Suppressor macrophage (primary cell): ENCODE measurements at regions not wholly inside any gene's neighbourhood (a gene's known extent, or its start where the extent isn't known, plus 50 kb on each side); places are given as distances from the start of the nearest gene placed in this dataset.

ENCODE experiments used
- DNase-seq, 4 experiments: peaks; one replicate each; pipeline ENCODE4 v3.0.0-alpha.2; 2020 to 2022

DNA sequence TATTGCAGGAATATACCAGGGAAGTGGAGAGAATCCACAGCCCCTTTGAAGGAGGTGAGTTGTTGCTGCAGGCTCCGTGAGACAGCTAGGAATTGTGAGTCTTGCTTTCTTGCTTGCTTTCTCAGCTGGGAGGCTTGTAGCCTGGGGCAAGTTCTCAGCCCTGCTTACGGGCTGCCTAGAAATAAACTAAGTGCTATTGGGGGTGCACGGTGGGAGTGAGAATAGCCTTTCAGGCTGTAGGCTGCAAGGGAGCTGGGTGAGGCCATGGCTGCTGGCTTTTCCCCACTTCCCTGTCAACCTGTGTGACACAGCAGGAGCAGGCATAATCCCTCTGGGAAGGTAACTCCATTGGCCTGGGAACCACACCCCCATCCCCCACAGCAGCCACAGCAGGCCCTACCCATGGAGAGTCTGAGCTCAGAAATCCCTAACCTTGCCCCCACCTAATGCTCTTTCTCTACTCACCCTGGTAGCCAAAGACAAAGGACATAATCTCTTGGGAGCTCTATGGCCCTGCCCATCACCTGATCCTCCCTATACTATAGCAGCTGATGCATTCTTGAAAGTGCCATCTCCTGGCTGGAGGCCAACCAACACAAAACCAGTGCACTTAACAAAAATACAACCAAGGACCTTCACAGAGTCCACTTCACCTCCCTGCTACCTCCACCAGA is 113.0 kb downstream of the MMRN1 start:
- DNase-seq = no peak

DNA sequence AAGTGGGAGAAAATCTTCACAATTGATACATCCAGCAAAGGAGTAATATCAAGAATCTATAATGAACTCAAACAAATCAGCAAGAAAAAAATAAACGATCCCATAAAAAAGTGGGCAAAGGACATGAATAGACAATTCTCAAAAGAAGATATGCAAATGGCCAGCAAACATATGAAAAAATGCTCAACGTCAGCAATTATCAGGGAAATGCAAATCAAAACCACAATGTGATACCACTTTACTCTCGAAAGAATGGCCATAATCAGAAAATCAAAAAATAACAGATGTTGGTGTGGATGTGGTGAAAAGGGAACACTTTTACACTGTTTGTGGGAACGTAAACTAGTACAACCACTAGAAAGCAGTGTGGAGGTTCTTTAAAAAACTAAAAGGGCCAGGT is 114.3 kb upstream of the CCSER1 start:
- no peak for DNase-seq

DNA sequence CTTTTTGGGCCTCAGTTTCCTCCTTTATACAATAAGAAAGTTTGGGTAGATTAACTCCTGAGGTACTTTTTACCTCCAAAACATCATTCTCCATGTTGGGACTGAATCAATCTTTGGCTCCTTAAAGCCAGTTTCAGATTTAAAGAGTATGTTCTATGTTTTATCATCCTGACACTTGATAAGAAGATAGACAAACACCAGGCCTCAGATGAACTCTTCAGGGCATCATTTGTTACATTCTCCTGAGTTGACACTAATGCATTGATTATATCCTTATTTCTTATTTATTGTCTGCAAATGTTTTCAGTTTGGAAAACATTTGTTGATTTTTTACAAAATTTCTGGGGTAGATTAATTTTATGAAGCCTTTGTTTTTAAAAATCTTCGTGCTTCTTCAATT is 102.7 kb upstream of the CCSER1 start:
- DNase-seq = no peak

DNA sequence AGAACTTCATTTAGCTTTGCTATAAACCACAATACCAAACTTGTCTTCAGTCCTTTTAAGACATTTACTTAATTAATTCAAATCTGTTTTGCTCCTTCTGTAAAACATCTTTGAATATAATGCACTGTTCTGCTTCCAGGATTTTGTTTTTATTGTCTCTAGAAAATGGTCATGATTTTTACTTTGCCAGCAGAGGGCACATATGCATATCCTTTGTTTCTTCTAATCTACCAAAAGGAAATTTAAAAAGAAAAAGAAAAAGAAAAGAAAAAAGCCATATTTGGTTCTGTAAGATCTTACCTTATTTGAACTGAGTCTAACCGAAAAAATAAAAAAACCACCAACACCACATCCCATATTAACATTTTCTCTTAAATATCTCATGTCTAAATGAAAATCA is 101.9 kb upstream of the CCSER1 start:
- peak in 2 of 4 experiments; percentile 46 to 58 for DNase-seq

DNA sequence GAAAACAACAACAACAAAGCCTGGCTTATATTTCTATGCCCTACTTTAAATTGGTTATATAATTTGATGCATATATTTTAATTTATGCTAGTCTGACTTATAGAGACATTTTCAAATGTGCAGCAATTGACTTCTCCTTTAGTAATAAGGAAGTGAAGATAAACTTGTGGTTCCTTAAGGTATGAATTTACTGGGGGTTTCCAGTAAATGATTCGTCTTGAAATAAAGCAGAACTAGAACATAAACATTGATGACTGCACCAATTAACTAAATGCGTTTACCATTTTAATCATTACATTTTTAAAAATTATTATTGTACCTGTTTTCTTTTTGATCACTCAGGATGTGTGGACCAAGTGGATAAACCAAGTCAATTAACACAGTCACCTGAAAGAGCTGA is 99.6 kb upstream of the CCSER1 start:
- peak in 2 of 4 experiments; percentile 74 to 81 for DNase-seq

DNA sequence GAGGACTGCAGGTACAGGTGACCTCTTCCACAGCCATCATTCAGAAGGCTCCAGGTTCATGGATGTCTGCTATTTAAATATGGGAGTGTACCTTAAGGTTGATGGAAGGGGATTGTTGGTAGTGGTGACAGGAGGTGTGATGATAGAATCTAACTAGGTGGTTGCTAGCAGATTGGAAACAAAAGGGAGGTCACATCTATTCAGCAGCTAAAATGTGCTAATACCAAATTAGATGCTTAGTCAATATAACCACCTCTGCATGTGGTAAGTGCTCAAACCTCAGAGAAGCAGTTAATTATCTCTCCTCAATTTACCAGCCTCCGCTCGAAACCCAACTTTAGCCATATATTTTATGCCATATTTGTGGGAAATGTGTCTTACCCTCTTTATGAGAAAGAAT is 98.7 kb upstream of the CCSER1 start:
- DNase-seq = no peak

DNA sequence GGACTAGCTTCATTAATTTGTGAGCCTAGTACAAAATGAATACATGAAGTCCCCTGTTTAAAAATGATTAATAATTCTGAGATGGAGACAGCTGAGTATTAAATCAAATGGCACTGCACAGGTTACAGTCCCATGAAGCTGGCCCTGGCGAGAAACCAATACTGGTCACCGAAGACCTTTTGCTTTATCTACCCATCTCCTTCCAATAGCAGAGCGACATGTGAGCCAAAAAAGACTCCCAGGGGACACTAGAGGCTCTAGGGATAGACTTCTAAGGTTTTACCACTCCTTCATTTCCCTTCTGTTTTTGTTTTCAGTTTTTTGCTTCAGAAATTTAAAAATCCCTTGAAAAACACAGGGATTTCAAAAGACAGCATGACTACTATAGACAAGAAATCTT is 97.0 kb upstream of the CCSER1 start:
- DNase-seq = no peak

DNA sequence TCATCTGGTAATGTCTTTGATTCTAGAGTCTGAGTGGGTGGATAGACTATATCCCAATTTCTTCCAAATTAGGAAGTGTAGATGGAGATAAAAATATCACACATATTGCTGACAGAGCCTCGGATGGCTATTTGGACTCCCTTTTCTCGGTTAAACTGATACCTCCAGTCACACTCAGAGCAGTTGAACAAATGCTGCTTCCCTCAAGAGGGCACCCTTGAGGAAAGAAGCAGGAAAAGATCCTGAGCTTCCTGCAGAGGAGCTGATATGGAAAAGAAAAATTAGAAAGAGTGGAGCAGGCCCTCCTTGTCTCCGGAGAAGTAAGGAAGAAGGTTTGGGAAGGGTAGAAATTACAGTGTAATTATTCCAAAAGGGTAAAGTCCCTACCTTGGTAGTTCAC is 96.2 kb upstream of the CCSER1 start:
- peak in 2 of 4 experiments; percentile 35 to 36 for DNase-seq

DNA sequence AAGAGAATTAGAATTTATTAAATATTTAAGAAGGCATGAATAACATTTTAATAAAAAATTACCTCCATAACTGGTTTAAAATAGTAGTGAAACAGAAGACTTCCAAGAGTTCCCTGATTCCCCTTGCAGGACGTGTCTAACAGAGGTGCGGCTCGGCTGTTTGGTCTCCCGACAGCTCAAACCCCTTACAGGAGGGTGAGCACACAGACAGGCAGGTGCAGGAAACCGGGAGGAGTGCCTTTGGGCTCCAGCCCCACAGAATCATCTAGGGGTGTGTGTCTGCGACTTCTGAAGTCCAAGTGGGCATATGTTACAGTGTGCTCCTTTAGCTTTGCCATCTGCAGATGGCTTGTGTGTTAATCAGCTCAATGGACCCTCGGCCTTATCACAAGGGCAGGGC is 88.1 kb upstream of the CCSER1 start:
- no peak for DNase-seq

DNA sequence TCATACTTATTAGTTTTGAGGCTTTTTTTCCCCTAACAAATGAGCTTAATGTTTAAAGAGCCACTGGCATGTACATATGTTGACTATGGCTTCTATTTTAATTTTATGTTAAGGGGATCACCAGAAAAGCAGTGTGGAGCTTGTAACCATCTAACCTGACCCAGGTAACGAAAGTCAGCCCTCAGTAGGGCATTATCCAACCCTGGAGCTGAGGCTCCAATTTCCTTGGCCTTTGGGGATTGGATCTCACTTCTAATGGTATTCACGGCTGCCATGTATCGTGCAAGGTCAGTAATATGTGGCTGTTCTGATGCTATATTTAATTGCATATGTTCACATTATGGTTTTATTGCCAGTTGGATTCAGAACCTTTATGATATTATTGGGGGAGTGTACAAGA is 75.2 kb upstream of the CCSER1 start:
- no peak for DNase-seq

DNA sequence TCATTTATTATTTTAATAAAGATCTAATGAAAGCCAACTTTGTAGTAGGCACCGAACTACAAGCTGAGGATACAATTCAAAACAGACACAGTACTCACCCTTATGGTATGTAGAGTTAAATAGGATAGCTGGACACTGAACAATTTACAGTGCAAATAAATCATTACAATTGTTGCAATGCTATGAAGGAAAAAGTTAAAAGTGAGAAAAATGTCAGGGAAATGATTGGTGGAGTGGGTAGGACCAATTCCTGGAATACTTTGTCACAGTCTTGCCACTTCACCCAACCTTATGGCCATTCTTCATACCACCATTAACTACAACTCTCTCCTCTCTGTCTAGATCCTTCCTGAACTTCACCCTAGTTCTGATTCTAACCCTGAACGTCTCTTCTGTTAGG is 70.1 kb upstream of the CCSER1 start:
- DNase-seq = no peak

DNA sequence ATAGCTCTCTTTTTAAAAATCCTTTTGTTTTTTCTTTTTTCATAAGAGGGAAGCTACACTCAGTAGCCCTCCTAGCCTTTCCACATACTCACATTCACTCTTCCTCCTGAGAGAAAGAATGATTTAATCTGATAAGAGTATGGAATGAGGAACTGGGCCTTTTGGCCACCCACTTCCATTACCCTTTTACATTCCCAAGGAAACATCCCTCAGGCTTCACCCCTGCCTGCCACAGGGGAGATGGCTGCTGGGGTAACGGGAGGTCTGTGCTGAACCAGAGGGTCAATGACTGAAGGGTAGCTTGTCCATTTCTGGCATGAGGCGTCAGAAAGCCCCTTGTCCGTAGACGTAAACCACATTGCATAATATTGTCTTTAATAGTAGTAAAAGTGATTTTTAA is 67.2 kb upstream of the CCSER1 start:
- peak in 1 of 4 experiments; percentile 6 for DNase-seq

DNA sequence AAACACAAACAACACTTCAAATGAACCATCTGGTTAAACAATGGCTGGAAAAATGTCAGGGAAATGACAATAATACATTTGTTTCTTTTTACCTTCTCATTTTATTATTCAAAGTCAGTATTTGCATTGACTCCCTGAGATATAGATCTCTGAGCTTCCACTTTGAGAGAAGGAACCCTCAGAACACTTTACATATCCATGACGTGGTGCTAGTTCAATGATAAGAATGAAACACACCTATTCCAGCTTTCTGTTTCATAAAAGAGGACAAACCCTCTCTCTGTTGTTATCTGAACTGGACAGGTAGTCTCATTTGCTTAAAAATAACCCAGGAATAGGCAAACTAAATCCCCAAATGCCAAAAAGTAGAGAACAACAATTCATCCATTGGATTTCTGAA is 65.3 kb upstream of the CCSER1 start:
- no peak for DNase-seq

DNA sequence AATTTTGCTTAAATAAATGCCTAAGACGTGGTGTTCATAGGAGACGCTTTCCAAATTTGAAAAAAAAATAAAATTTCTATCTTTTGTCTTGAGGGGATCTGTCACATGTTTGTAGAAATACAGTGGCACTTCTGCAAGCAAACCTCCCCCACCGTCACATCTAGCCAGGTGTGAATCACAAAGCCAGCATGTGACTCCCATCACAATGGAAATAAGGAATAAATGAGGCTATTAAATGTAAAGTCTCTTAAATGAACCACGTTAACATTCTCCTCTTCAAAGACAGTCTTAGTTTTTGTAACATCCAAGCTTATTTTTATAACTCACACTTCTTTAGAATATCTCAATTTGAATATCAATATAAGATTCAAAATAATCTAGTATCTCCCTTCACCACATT is 63.0 kb upstream of the CCSER1 start:
- DNase-seq = no peak

DNA sequence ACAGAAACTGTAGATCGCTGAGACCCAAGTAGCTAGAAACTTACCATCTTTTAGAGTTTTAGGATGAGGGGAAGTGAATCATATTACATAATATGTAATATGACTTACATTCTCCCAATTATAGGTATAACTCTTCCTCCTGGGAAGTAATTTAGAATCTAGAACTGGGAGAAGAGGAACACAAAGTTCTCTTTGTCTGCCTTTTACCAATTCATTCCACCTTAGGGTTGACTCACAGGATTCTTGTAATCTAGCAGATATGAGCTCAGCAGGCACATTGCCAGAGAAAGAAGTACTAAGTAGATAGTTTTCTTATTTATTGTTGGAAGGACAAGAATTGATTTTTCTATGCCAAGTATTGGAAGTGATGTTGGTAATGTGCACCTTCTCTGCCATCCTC is 58.0 kb upstream of the CCSER1 start:
- no peak for DNase-seq

DNA sequence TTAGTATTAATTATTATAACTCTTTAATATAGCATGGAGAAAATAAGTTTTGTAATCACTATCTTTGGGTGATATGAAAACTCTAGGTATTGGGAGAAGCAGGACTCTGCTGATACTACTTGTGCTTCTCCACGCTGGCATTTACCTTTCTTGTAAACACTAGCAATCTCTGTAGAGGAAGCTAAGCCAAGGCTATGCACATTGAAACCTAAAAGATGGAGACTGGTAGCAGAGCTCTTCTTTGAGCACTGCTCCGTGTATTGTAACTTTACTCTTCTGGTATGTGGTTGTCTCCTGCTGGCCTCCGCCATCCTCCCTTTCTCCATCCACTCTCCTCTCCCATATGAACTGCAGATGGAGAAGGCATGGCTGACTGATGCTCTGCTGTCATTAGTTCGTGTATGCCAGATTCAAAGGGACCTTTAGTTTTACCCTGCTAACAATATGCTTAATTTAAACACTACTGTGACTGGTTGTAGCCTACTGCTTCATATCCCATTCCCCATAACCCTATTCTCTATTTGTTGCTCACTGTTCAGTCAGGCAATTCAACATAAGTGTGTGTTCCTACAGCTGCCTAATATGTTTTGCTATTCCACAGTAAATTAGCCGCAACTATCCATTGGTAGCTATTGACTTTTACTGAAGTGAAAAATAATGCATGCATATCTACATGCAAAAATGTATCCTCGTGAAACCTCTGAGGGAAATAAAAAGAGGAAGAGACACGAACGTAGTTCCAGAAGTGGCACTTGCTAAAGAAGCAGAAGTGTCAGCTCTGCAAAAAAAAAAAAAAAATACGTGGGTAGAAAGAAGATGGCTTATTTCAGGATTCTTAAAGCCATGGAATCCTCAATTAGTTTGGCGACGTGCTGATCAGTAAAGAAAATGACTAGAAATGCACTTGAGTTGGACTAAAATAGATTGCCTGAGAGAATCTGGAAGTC is 55.6 kb upstream of the CCSER1 start:
- peak; percentile 49 to 90 (median 72) for DNase-seq

DNA sequence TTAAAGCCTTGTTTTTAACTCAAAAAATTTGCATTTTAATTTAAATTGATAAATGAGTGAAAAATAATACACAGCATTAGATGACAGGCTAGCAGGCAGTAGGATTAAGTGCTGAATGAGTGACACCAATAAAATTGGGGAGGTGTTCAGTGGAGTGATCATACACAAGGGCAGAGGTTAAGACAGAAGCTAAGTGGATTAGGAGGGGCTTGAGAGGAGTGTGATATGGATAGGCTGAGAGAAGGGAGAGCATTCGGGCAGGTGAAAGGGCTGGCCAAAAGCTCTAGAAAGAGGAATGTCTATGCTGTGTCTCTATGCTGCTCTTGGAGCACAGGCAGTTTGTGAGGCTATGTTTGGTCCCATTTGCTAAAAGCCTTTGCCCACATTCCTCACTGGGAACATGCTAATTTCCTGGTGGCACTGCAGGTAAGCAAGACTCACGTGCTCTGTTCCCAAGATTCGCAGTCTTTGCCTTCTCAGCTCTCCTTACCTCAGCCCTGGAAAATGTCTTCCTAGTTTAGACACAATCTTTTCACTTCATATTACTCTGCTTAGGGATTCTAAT is 52.8 kb upstream of the CCSER1 start:
- DNase-seq = no peak
